ENCODE measurements at regions not wholly inside any gene's neighbourhood (a gene's known extent, or its start where the extent isn't known, plus 50 kb on each side); places are given as distances from the start of the nearest gene placed in this dataset.
"Not testable (repeated sequence)": the region's sequence is repeated elsewhere in the genome, so short reads cannot be mapped to it uniquely, and the experiment has no call there.

- DNase-seq; H3K79me2 ChIP-seq (ENCODE audit: low read length); H2AFZ ChIP-seq (ENCODE audit: low read length); H3K27ac ChIP-seq (ENCODE audit: low read length); H3K36me3 ChIP-seq (ENCODE audit: insufficient read depth, low read length); H3K4me3 ChIP-seq (ENCODE audit: low read length); H3K9me3 ChIP-seq (ENCODE audit: low read length); H3K9ac ChIP-seq (ENCODE audit: low read length); H3K4me1 ChIP-seq (ENCODE audit: low read length); H3K9me2 ChIP-seq (replicated peaks; ENCODE audit: insufficient read depth, low read length); H3K4me2 ChIP-seq (ENCODE audit: low read depth, low read length, poor library complexity, severe bottlenecking); H4K20me1 ChIP-seq (ENCODE audit: insufficient read depth, low read depth, low read length); H3K27me3 ChIP-seq (ENCODE audit: low read length): not testable (repeated sequence)
Measured at GRCh38 chrX:155728335-155728734, 115.6 kb upstream of the TMLHE start.

- no peaks in the 10 kb centered on the region for H3K27me3 ChIP-seq (ENCODE audit: low read length)
- H3K9me3 ChIP-seq (ENCODE audit: low read length): peaks cover 2% of the 10 kb centered on the region; the same call in 1 of the 2 replicates
- DNase-seq: no peak
- H3K9ac ChIP-seq (ENCODE audit: low read length): no peak overlapping the region
- no peak overlapping the region for H3K4me2 ChIP-seq (ENCODE audit: low read depth, low read length, poor library complexity, severe bottlenecking)
- no peaks in the 10 kb centered on the region for H3K4me1 ChIP-seq (ENCODE audit: low read length)
- no peak overlapping the region for H3K4me3 ChIP-seq (ENCODE audit: low read length)
- H4K20me1 ChIP-seq (ENCODE audit: insufficient read depth, low read depth, low read length): no peaks in the 10 kb centered on the region
- H3K36me3 ChIP-seq (ENCODE audit: insufficient read depth, low read length): no peaks in the 10 kb centered on the region
- H3K79me2 ChIP-seq (ENCODE audit: low read length): no peaks in the 10 kb centered on the region
- H3K9me2 ChIP-seq (replicated peaks; ENCODE audit: insufficient read depth, low read length): no peaks in the 10 kb centered on the region
- no peak overlapping the region for H3K27ac ChIP-seq (ENCODE audit: low read length)
- H2AFZ ChIP-seq (ENCODE audit: low read length): no peak overlapping the region
Measured at GRCh38 chrX:155718972-155719586, 106.3 kb upstream of the TMLHE start.

GRCh38 chrX:155715141-155715540 lies 102.4 kb upstream of the TMLHE start:
- H3K9me3 ChIP-seq (ENCODE audit: low read length): peaks cover 4% of the 10 kb centered on the region; the same call in 1 of the 2 replicates
- H3K9ac ChIP-seq (ENCODE audit: low read length): no peak overlapping the region
- no peak overlapping the region for H2AFZ ChIP-seq (ENCODE audit: low read length)
- no peaks in the 10 kb centered on the region for H3K9me2 ChIP-seq (replicated peaks; ENCODE audit: insufficient read depth, low read length)
- H3K27ac ChIP-seq (ENCODE audit: low read length): no peak overlapping the region
- no peak overlapping the region for H3K4me3 ChIP-seq (ENCODE audit: low read length)
- H3K4me1 ChIP-seq (ENCODE audit: low read length): no peaks in the 10 kb centered on the region
- no peaks in the 10 kb centered on the region for H3K27me3 ChIP-seq (ENCODE audit: low read length)
- H3K79me2 ChIP-seq (ENCODE audit: low read length): no peaks in the 10 kb centered on the region
- no peak for DNase-seq
- H3K36me3 ChIP-seq (ENCODE audit: insufficient read depth, low read length): no peaks in the 10 kb centered on the region
- no peak overlapping the region for H3K4me2 ChIP-seq (ENCODE audit: low read depth, low read length, poor library complexity, severe bottlenecking)
- H4K20me1 ChIP-seq (ENCODE audit: insufficient read depth, low read depth, low read length): no peaks in the 10 kb centered on the region

GRCh38 chrX:155695419-155695818 lies 82.7 kb upstream of the TMLHE start:
- no peak overlapping the region for H3K9ac ChIP-seq (ENCODE audit: low read length)

GRCh38 chrX:155694649-155695048 lies 81.9 kb upstream of the TMLHE start:
- no peaks in the 10 kb centered on the region for H3K36me3 ChIP-seq (ENCODE audit: insufficient read depth, low read length)
- H3K27ac ChIP-seq (ENCODE audit: low read length): no peak overlapping the region
- no peak overlapping the region for H3K4me2 ChIP-seq (ENCODE audit: low read depth, low read length, poor library complexity, severe bottlenecking)
- no peaks in the 10 kb centered on the region for H3K79me2 ChIP-seq (ENCODE audit: low read length)
- H3K27me3 ChIP-seq (ENCODE audit: low read length): no peaks in the 10 kb centered on the region
- H3K9me2 ChIP-seq (replicated peaks; ENCODE audit: insufficient read depth, low read length): no peaks in the 10 kb centered on the region
- H3K4me1 ChIP-seq (ENCODE audit: low read length): no peaks in the 10 kb centered on the region
- H3K9ac ChIP-seq (ENCODE audit: low read length): no peak overlapping the region
- no peak for DNase-seq
- no peak overlapping the region for H2AFZ ChIP-seq (ENCODE audit: low read length)
- no peaks in the 10 kb centered on the region for H4K20me1 ChIP-seq (ENCODE audit: insufficient read depth, low read depth, low read length)
- no peak overlapping the region for H3K4me3 ChIP-seq (ENCODE audit: low read length)
- no peaks in the 10 kb centered on the region for H3K9me3 ChIP-seq (ENCODE audit: low read length)

More at GRCh38 chrX:155695419-155695818, 82.7 kb upstream of the TMLHE start:
- no peaks in the 10 kb centered on the region for H3K36me3 ChIP-seq (ENCODE audit: insufficient read depth, low read length)
- H2AFZ ChIP-seq (ENCODE audit: low read length): no peak overlapping the region
- no peak overlapping the region for H3K4me3 ChIP-seq (ENCODE audit: low read length)
- no peaks in the 10 kb centered on the region for H3K27me3 ChIP-seq (ENCODE audit: low read length)
- no peak for DNase-seq
- H3K4me1 ChIP-seq (ENCODE audit: low read length): no peaks in the 10 kb centered on the region
- no peaks in the 10 kb centered on the region for H3K79me2 ChIP-seq (ENCODE audit: low read length)
- no peaks in the 10 kb centered on the region for H4K20me1 ChIP-seq (ENCODE audit: insufficient read depth, low read depth, low read length)
- no peaks in the 10 kb centered on the region for H3K9me3 ChIP-seq (ENCODE audit: low read length)
- no peaks in the 10 kb centered on the region for H3K9me2 ChIP-seq (replicated peaks; ENCODE audit: insufficient read depth, low read length)
- no peak overlapping the region for H3K27ac ChIP-seq (ENCODE audit: low read length)
- no peak overlapping the region for H3K4me2 ChIP-seq (ENCODE audit: low read depth, low read length, poor library complexity, severe bottlenecking)

GRCh38 chrX:155682834-155683233 lies 70.1 kb upstream of the TMLHE start:
- no peaks in the 10 kb centered on the region for H3K9me3 ChIP-seq (ENCODE audit: low read length)
- H3K9me2 ChIP-seq (replicated peaks; ENCODE audit: insufficient read depth, low read length): no peaks in the 10 kb centered on the region
- no peaks in the 10 kb centered on the region for H3K4me1 ChIP-seq (ENCODE audit: low read length)
- no peak overlapping the region for H3K27ac ChIP-seq (ENCODE audit: low read length)
- no peak overlapping the region for H3K4me3 ChIP-seq (ENCODE audit: low read length)
- no peaks in the 10 kb centered on the region for H4K20me1 ChIP-seq (ENCODE audit: insufficient read depth, low read depth, low read length)
- H3K36me3 ChIP-seq (ENCODE audit: insufficient read depth, low read length): no peaks in the 10 kb centered on the region
- H3K79me2 ChIP-seq (ENCODE audit: low read length): no peaks in the 10 kb centered on the region
- DNase-seq: no peak
- no peaks in the 10 kb centered on the region for H3K27me3 ChIP-seq (ENCODE audit: low read length)
- no peak overlapping the region for H2AFZ ChIP-seq (ENCODE audit: low read length)
- no peak overlapping the region for H3K4me2 ChIP-seq (ENCODE audit: low read depth, low read length, poor library complexity, severe bottlenecking)
- H3K9ac ChIP-seq (ENCODE audit: low read length): no peak overlapping the region

GRCh38 chrX:155679715-155680114 lies 67.0 kb upstream of the TMLHE start:
- Histone ChIP-seq H3K27me3 (ENCODE audit: low read length) (no peaks in the 10 kb centered on the region), H2AFZ (ENCODE audit: low read length) (no peak overlapping the region), H4K20me1 (ENCODE audit: insufficient read depth, low read depth, low read length) (no peaks in the 10 kb centered on the region), H3K9me2 (replicated peaks; ENCODE audit: insufficient read depth, low read length) (no peaks in the 10 kb centered on the region), H3K36me3 (ENCODE audit: insufficient read depth, low read length) (no peaks in the 10 kb centered on the region), H3K27ac (ENCODE audit: low read length) (no peak overlapping the region), H3K9me3 (ENCODE audit: low read length) (no peaks in the 10 kb centered on the region), H3K4me1 (ENCODE audit: low read length) (no peaks in the 10 kb centered on the region), H3K4me2 (ENCODE audit: low read depth, low read length, poor library complexity, severe bottlenecking) (no peak overlapping the region), H3K9ac (ENCODE audit: low read length) (no peak overlapping the region), H3K4me3 (ENCODE audit: low read length) (no peak overlapping the region), H3K79me2 (ENCODE audit: low read length) (no peaks in the 10 kb centered on the region)
- no peak for DNase-seq

GRCh38 chrX:155673338-155673737 lies 60.6 kb upstream of the TMLHE start:
- Histone ChIP-seq H3K9me3 (ENCODE audit: low read length) (no peaks in the 10 kb centered on the region), H3K27ac (ENCODE audit: low read length) (no peak overlapping the region), H2AFZ (ENCODE audit: low read length) (no peak overlapping the region), H3K79me2 (ENCODE audit: low read length) (no peaks in the 10 kb centered on the region), H3K9ac (ENCODE audit: low read length) (no peak overlapping the region), H3K4me1 (ENCODE audit: low read length) (no peaks in the 10 kb centered on the region), H3K9me2 (replicated peaks; ENCODE audit: insufficient read depth, low read length) (no peaks in the 10 kb centered on the region), H3K4me3 (ENCODE audit: low read length) (no peak overlapping the region), H3K27me3 (ENCODE audit: low read length) (no peaks in the 10 kb centered on the region), H3K4me2 (ENCODE audit: low read depth, low read length, poor library complexity, severe bottlenecking) (no peak overlapping the region), H4K20me1 (ENCODE audit: insufficient read depth, low read depth, low read length) (no peaks in the 10 kb centered on the region), H3K36me3 (ENCODE audit: insufficient read depth, low read length) (no peaks in the 10 kb centered on the region)
- DNase-seq: no peak

GRCh38 chrX:155666741-155667140 lies 54.0 kb upstream of the TMLHE start:
- Histone ChIP-seq H3K4me2 (ENCODE audit: low read depth, low read length, poor library complexity, severe bottlenecking) (no peak overlapping the region), H3K27ac (ENCODE audit: low read length) (no peak overlapping the region)

More at GRCh38 chrX:155666741-155667140, 54.0 kb upstream of the TMLHE start:
- Histone ChIP-seq H2AFZ (ENCODE audit: low read length) (no peak overlapping the region), H3K36me3 (ENCODE audit: insufficient read depth, low read length) (no peaks in the 10 kb centered on the region), H3K4me1 (ENCODE audit: low read length) (no peaks in the 10 kb centered on the region), H3K9ac (ENCODE audit: low read length) (no peak overlapping the region), H3K79me2 (ENCODE audit: low read length) (no peaks in the 10 kb centered on the region), H3K9me2 (replicated peaks; ENCODE audit: insufficient read depth, low read length) (no peaks in the 10 kb centered on the region), H3K9me3 (ENCODE audit: low read length) (peaks cover 10% of the 10 kb centered on the region), H3K27me3 (ENCODE audit: low read length) (no peaks in the 10 kb centered on the region), H4K20me1 (ENCODE audit: insufficient read depth, low read depth, low read length) (no peaks in the 10 kb centered on the region), H3K4me3 (ENCODE audit: low read length) (no peak overlapping the region)
- no peak for DNase-seq
